ENCODE measurements at regions not wholly inside any gene's neighbourhood (a gene's known extent, or its start where the extent isn't known, plus 50 kb on each side); places are given as distances from the start of the nearest gene placed in this dataset.

DNA sequence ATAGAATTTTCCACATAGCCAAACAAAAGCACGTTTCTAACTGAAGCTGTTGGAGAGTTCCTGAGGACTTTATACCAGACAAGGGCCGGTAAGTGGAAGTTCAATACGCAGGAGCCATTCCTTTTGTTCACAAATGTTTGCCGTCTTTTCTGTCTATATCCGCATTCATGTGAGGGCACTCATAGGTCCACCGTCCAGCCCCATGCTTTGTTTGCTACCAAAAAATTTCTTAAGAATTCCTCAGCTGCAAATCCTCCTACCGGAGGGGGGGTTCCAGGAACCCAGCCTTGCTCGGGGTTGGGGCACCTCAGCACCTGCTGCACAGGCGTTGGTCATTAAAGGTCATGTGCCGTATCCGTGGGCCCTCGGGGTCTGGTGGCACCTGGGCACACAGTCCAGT is 276.8 kb downstream of the SEC14L1 start:
- Histone ChIP-seq H3K4me1 (ENCODE audit: low read length) (peaks cover 7% of the 10 kb centered on the region; the same call in 1 of the 2 replicates), H3K9ac (ENCODE audit: low read length) (no peak overlapping the region), H3K9me3 (ENCODE audit: insufficient read depth, low read length) (no peaks in the 10 kb centered on the region), H3K36me3 (replicated peaks; ENCODE audit: low read depth, low read length) (no peaks in the 10 kb centered on the region), H4K20me1 (ENCODE audit: insufficient read depth, low read length) (no peaks in the 10 kb centered on the region), H3K27ac (ENCODE audit: low read length) (no peak overlapping the region), H3K4me2 (ENCODE audit: low read length) (no peak overlapping the region), H2AFZ (ENCODE audit: low read depth, low read length) (no peak overlapping the region), H3K79me2 (ENCODE audit: low read length) (no peaks in the 10 kb centered on the region), H3K27me3 (ENCODE audit: low read depth, low read length) (peaks cover 15% of the 10 kb centered on the region), H3K4me3 (ENCODE audit: low read length) (no peak overlapping the region)
- TF ChIP-seq, protein P1, sequence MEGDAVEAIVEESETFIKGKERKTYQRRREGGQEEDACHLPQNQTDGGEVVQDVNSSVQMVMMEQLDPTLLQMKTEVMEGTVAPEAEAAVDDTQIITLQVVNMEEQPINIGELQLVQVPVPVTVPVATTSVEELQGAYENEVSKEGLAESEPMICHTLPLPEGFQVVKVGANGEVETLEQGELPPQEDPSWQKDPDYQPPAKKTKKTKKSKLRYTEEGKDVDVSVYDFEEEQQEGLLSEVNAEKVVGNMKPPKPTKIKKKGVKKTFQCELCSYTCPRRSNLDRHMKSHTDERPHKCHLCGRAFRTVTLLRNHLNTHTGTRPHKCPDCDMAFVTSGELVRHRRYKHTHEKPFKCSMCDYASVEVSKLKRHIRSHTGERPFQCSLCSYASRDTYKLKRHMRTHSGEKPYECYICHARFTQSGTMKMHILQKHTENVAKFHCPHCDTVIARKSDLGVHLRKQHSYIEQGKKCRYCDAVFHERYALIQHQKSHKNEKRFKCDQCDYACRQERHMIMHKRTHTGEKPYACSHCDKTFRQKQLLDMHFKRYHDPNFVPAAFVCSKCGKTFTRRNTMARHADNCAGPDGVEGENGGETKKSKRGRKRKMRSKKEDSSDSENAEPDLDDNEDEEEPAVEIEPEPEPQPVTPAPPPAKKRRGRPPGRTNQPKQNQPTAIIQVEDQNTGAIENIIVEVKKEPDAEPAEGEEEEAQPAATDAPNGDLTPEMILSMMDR (IDR thresholded peaks at IDR 0.05; ENCODE audit: low read depth, low read length), result no peak
- no peak for TF ChIP-seq EZH2phosphoT487 (IDR thresholded peaks at IDR 0.05; ENCODE audit: low read depth)

DNA sequence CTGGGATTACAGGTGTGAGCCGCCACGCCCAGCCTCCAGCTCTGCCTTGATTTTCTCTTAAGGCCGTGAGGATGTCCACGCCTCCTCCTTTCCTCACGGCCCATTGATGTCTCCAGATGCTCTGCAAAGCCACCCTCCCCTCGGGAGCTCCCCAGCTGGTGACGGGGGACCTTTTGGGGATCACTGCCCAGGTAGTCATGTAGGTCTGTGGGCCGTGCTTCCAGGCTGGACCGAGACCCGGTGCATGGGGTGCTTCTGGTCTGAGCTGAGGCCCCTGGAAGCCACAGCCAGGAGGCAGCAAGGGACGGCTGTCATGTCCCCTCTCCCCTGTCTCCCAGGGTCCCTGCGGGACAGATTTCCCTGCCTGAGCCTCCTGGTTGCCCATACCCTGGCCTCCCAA is 277.8 kb downstream of the SEC14L1 start:
- no peak overlapping the region for H3K27ac ChIP-seq (ENCODE audit: low read length)
- peaks cover 7% of the 10 kb centered on the region; the same call in 1 of the 2 replicates for H3K4me1 ChIP-seq (ENCODE audit: low read length)
- no peaks in the 10 kb centered on the region for H3K9me3 ChIP-seq (ENCODE audit: insufficient read depth, low read length)
- no peak overlapping the region for H3K9ac ChIP-seq (ENCODE audit: low read length)
- H2AFZ ChIP-seq (ENCODE audit: low read depth, low read length), result no peak overlapping the region
- H3K4me3 ChIP-seq (ENCODE audit: low read length), result no peak overlapping the region
- no peaks in the 10 kb centered on the region for H3K36me3 ChIP-seq (replicated peaks; ENCODE audit: low read depth, low read length)
- peaks cover 15% of the 10 kb centered on the region for H3K27me3 ChIP-seq (ENCODE audit: low read depth, low read length)
- H4K20me1 ChIP-seq (ENCODE audit: insufficient read depth, low read length), result no peaks in the 10 kb centered on the region
- H3K79me2 ChIP-seq (ENCODE audit: low read length), result no peaks in the 10 kb centered on the region
- TF ChIP-seq, protein P1 (IDR thresholded peaks at IDR 0.05; ENCODE audit: low read depth, low read length), result no peak
- no peak for TF ChIP-seq EZH2phosphoT487 (IDR thresholded peaks at IDR 0.05; ENCODE audit: low read depth)
- no peak overlapping the region for H3K4me2 ChIP-seq (ENCODE audit: low read length)

DNA sequence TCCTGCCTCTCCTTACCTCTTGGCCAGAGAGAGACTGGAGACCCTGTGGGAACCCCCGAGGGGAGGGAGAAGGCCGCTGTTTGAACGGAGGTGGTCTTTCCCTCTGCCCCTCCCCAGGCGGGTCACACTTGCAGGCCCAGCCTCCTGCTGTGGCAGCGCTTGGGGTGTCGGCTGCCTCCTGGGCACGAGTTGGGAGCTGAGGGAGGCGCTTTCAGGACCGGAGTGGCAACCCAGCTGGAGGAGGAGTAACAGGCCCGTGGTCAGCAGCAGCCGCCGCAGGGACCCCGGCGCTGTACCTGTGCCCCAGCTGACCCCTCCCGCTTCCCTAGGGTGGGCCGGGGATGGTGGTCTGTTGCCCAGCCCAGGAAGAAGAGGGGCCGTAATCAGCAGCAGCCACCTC is 278.3 kb downstream of the SEC14L1 start:
- no peak overlapping the region for H3K27ac ChIP-seq (ENCODE audit: low read length)
- H4K20me1 ChIP-seq (ENCODE audit: insufficient read depth, low read length), result no peaks in the 10 kb centered on the region
- no peak overlapping the region for H2AFZ ChIP-seq (ENCODE audit: low read depth, low read length)
- no peak overlapping the region for H3K4me2 ChIP-seq (ENCODE audit: low read length)
- no peaks in the 10 kb centered on the region for H3K9me3 ChIP-seq (ENCODE audit: insufficient read depth, low read length)
- H3K4me1 ChIP-seq (ENCODE audit: low read length), result peaks cover 7% of the 10 kb centered on the region; the same call in 1 of the 2 replicates
- H3K27me3 ChIP-seq (ENCODE audit: low read depth, low read length), result peaks cover 15% of the 10 kb centered on the region
- H3K9ac ChIP-seq (ENCODE audit: low read length), result no peak overlapping the region
- no peak overlapping the region for H3K4me3 ChIP-seq (ENCODE audit: low read length)
- TF ChIP-seq EZH2phosphoT487 (IDR thresholded peaks at IDR 0.05; ENCODE audit: low read depth), result no peak
- TF ChIP-seq, protein P1 (IDR thresholded peaks at IDR 0.05; ENCODE audit: low read depth, low read length), result no peak
- no peaks in the 10 kb centered on the region for H3K79me2 ChIP-seq (ENCODE audit: low read length)
- H3K36me3 ChIP-seq (replicated peaks; ENCODE audit: low read depth, low read length), result no peaks in the 10 kb centered on the region

GRCh38 chr17:77419547-77420094 is 278.9 kb downstream of the SEC14L1 start:
- no peaks in the 10 kb centered on the region for H3K9me3 ChIP-seq (ENCODE audit: insufficient read depth, low read length)
- no peak overlapping the region for H3K27ac ChIP-seq (ENCODE audit: low read length)
- H3K4me2 ChIP-seq (ENCODE audit: low read length), result no peak overlapping the region
- peaks cover 7% of the 10 kb centered on the region; the same call in 1 of the 2 replicates for H3K4me1 ChIP-seq (ENCODE audit: low read length)
- H2AFZ ChIP-seq (ENCODE audit: low read depth, low read length), result no peak overlapping the region
- no peaks in the 10 kb centered on the region for H3K79me2 ChIP-seq (ENCODE audit: low read length)
- no peaks in the 10 kb centered on the region for H4K20me1 ChIP-seq (ENCODE audit: insufficient read depth, low read length)
- H3K4me3 ChIP-seq (ENCODE audit: low read length), result no peak overlapping the region
- no peaks in the 10 kb centered on the region for H3K36me3 ChIP-seq (replicated peaks; ENCODE audit: low read depth, low read length)
- peaks cover 15% of the 10 kb centered on the region for H3K27me3 ChIP-seq (ENCODE audit: low read depth, low read length)
- H3K9ac ChIP-seq (ENCODE audit: low read length), result no peak overlapping the region
- TF ChIP-seq, protein P1 (IDR thresholded peaks at IDR 0.05; ENCODE audit: low read depth, low read length), result no peak
- TF ChIP-seq EZH2phosphoT487 (IDR thresholded peaks at IDR 0.05; ENCODE audit: low read depth), result no peak

Measured in OCI-LY3 (cell line).